ENCODE measurements at regions not wholly inside any gene's neighbourhood (a gene's known extent, or its start where the extent isn't known, plus 50 kb on each side); places are given as distances from the start of the nearest gene placed in this dataset.
A peak's percentile ranks its signal among the peaks of the same experiment; 100 is the strongest.

- Histone ChIP-seq H3K9me3 (no peaks in the 10 kb centered on the region), H3K4me1 (peaks cover 0 to 4% (median 0%) of the 10 kb centered on the region in 4 donors), H3K27me3 (no peaks in the 10 kb centered on the region), H3K36me3 (no peaks in the 10 kb centered on the region), H3K27ac (peak overlapping the region; percentile 50 to 68 (median 62)), H3K4me3 (peak overlapping the region; percentile 12 to 57 (median 37))
- intact Hi-C loops (cut with DNase I; ENCODE audit: low total_unique reads) (no loop called here), in situ Hi-C loops (cut with MboI; ENCODE audit: low pct_ligation_motif_present in 1 of 4, low pct_unique_long_range_greater_than_20kb in 1 of 4, low sequenced_read_pairs in 3 of 4) (no loop called here)
- 38 to 49% methylated on average over 17 to 46 of the region's 46 CpGs for WGBS, 2 donors (ENCODE audit: low coverage in 1 of 2)
- TF ChIP-seq POLR2A (IDR thresholded peaks at IDR 0.05) (no peak), CTCF (IDR thresholded peaks at IDR 0.05) (peak; percentile 37 to 85 (median 68))
- DNase-seq: peak; percentile 71
Measured at GRCh38 chr6:1554476-1555310, 55.0 kb upstream of the FOXC1 start.

- H3K9me3 ChIP-seq: no peaks in the 10 kb centered on the region
- intact Hi-C loops (cut with DNase I; ENCODE audit: low total_unique reads): no loop called here
- no peak overlapping the region for H3K4me3 ChIP-seq
- in situ Hi-C loops (cut with MboI; ENCODE audit: low pct_ligation_motif_present in 1 of 4, low pct_unique_long_range_greater_than_20kb in 1 of 4, low sequenced_read_pairs in 3 of 4): no loop called here
- H3K4me1 ChIP-seq: peaks cover 0 to 4% (median 0%) of the 10 kb centered on the region in 4 donors
- H3K27me3 ChIP-seq: no peaks in the 10 kb centered on the region
- no peak for TF ChIP-seq CTCF (IDR thresholded peaks at IDR 0.05)
- no peak for TF ChIP-seq POLR2A (IDR thresholded peaks at IDR 0.05)
- no peak for TF ChIP-seq EP300 (IDR thresholded peaks at IDR 0.05; ENCODE audit: low read depth)
- no peak for TF ChIP-seq POLR2AphosphoS5 (IDR thresholded peaks at IDR 0.05)
- H3K36me3 ChIP-seq: no peaks in the 10 kb centered on the region
- no peak overlapping the region for H3K27ac ChIP-seq
- DNase-seq: no peak
- 79 to 89% methylated on average over 5 to 11 of the region's 11 CpGs for WGBS, 2 donors (ENCODE audit: low coverage in 1 of 2)
Measured at GRCh38 chr6:1558388-1558787, 51.3 kb upstream of the FOXC1 start.

Small RNA genes in the stretch of these regions (small RNA-seq; reads per million reads assigned to genes)
- 0 reads per million in 4 donors for gene RN7SL352P
